ENCODE measurements at regions not wholly inside any gene's neighbourhood (a gene's known extent, or its start where the extent isn't known, plus 50 kb on each side); places are given as distances from the start of the nearest gene placed in this dataset.
"Not testable (repeated sequence)": the region's sequence is repeated elsewhere in the genome, so short reads cannot be mapped to it uniquely, and the experiment has no call there.

DNA sequence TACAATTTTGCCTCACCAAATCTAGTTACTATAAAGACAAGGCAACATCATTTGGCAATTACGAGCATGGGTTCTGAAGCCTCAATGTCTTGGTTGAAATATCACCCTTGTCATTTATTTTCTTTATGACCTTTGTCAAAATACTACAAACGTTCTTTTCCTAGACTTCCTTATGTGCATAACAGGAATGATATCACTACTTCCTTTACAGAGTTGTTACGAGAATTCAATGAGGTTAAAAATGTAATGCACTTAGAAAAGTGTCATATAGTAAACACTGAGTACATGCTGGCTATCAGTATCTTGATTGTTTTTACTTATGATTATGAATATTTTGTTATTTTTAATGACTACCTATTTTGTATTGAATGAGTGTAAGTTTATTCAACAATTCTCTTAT, 640.9 kb upstream of the CCNG1 start:
- DNase-seq (ENCODE audit: low read depth in 3 of 3) = no peak

DNA sequence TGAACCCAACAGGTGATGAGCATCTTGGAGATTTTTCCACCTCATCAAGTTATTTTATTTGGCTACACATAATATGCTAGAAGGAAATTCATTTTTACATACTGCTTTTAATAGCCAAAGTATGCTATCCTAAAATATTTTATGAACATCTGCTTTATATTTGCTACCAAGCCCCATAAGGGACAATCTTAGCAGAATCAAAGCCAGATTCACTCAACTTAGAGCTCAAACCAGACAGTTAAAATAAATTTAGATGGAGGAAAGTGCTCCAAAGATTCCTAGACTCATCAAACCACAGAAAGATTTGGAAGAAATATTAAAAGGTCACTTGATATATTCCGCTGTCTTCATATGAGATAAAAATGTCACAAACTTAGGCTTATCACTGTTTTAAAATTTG, 637.1 kb upstream of the CCNG1 start:
- DNase-seq (ENCODE audit: low read depth in 3 of 3) = no peak

DNA sequence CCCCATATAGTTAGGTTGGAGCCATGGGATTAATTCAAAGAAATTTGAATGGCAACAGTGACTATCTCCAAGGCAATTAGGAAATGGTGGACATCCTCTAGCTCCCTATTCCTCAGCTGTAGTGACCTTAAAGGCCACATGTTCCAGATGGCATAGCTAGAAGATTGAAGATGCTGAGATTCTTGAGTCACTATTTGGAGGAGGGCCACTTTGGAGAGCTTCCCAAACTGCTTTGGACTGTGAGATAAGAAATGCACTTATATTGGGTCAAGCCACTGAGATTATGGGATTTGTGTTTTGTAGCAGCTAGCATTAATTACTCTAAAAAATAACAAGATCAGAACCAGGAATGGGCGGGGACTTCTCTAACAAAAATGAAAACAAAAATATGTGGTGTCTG, 636.2 kb upstream of the CCNG1 start:
- DNase-seq (ENCODE audit: low read depth in 3 of 3) = no peak

DNA sequence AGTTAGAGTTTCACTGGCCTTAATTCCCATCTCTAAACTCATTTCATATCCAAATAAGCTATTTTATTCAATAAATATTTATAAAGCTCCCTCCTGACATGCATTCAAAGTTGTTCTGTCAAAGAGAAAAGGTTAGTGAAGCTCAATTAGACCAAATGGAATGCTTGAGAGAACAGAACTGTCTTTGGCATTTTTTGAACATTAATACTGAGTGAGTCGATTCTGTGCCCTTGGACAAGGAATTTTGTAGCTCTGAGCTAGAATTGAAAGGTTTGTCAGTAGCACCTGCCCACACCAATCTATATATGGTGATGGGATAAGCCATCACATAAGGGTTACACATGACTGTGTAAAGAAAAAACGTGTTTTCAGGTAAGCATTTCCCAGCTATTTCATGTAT, 631.2 kb upstream of the CCNG1 start:
- no peak for DNase-seq (ENCODE audit: low read depth in 3 of 3)

DNA sequence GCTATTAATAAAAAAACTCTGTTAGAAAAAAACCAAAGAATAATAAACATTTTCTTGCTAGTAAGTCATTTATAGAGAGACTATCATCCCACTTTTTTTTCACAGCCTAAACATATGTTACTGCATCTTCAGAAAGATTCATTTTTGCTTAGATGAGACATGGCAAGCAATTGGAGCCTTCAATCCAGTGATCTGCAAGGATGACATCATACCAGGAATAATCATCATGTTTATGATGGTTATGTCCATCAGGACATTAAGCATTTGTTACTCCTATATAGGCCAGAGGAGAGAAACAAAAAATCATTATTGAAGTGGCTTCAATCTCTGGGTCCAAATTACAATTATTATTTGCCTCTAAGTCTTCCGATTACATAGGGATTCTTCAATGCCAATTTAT, 626.3 kb upstream of the CCNG1 start:
- DNase-seq (ENCODE audit: low read depth in 3 of 3) = no peak

DNA sequence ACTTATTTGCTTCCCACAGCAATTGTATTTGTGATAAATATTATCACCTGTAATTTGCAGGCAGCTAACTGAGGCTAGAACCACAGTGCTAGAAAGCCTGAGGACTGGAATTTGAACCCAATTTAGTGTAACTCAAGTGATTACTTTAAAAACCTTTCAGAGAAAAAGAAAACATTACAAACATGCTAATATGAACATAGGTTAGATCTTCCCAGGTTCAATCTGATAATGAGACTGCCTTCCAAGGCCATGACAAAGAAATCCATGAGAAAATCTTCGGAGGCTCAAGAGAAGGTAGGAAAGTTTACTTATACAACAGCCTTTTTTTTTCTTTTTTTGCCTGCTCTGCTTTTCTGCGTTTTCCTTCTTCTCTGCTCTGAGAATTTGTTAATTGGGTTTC, 620.6 kb upstream of the CCNG1 start:
- DNase-seq (ENCODE audit: low read depth in 3 of 3) = no peak

DNA sequence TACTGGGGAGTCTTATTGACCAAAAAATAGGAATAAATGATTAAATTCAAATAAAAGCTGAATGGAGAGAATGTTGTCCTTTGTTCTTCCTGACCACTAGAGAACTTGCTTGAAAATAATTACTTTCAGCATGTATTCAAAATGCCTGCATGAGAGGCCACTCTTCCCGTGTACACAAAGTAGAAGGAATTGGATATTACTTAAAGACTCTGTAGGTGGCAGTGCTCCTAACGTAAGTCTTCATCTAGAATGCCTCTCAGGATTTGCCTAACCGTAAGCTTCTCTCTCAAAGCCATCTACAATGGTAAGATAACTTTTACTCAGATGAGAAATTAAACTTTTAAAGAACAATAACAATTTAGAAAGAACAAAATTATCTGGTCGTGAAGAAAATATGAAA, 620.0 kb upstream of the CCNG1 start:
- no peak for DNase-seq (ENCODE audit: low read depth in 3 of 3)

DNA sequence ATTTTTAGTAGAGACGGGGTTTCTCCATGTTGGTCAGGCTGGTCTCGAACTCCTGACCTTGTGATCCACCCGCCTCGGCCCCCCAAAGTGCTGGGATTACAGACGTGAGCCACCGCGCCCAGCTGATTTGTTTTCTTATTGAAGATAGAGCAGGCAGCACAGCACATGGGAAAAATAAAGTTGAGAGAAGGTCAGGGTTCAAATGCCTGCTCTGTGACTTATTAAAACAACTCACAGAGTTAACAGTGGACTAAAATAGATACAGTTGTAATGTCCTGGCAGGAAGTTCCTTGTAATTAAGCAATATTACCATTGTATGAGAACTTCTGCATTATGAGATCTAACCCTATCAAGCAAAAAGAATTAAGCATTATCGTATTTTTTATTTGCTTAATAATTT, 615.7 kb upstream of the CCNG1 start:
- not testable (repeated sequence) for DNase-seq (ENCODE audit: low read depth in 3 of 3)

DNA sequence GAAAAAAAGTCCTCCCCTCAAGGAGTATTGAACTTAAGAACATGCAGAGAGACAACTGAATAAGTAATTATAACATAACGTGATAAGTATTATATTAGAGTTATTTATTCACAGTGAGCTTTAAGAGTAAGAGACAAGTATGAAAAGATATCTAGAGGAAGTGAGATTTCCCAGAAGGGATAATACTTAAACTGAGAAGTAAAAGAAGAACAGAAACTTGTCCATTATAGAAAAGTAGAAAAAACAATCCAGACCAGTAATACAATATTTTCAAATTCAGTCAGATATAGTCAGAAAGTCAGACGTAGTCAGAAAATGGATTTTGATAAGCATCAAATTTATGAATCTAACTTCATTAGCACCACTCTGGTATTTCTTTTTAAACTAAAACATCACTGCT, 613.0 kb upstream of the CCNG1 start:
- no peak for DNase-seq (ENCODE audit: low read depth in 3 of 3)

DNA sequence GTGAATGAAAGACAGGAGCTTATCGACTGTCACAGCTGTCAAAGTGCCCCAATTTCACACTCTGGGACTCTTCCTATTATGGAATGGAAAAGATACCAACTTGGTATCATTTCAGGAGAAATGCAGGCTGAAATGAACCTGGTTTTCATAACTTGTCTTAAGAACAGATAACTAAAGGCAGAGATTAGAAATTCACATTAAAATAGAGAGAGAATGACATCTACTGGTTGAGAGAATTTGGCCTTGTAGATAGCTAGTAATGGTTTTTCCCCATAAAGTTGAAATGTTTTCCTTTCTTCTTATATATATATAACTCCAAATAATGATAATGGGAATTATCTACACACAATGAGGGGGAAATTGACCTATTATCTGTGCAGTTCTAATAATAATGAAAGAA, 600.2 kb upstream of the CCNG1 start:
- DNase-seq (ENCODE audit: low read depth in 3 of 3) = no peak

DNA sequence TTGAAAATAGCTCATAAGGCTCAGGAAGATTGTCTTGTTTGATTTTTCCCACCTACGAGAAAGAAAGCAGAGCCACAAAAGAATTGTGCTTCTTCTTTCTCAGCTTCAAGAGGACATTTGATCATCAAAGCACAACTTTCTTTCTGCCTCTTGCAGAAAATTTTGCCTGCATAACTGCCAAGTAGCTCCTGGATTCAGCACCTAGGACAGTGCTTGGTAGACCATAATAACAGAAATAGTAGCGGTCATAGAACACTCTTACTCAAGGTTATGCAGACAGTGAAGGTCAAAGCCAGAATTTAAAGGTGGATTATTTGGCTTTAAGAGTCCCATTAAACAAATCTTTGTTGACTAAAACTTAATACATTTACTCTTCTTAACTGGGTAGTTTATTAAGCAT, 594.7 kb upstream of the CCNG1 start:
- no peak for DNase-seq (ENCODE audit: low read depth in 3 of 3)

DNA sequence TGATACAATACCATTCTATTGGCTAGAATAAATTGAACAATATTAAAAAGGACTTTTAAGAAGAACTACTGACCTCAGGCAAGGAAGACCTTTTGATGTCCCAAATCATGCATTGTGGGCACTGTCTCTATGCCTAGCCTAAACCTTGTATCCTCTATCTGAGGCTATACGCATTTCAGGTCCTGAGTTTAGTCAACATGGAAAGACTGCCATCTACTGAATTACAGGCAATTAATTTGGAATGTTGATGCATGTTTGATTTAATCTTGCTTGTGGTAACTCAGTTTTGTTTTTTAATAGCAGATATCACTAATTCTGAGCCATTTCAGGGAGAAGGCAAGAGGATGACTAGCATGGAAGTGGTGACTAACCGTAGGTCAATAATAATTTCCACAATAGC, 585.3 kb upstream of the CCNG1 start:
- DNase-seq (ENCODE audit: low read depth in 3 of 3) = no peak

DNA sequence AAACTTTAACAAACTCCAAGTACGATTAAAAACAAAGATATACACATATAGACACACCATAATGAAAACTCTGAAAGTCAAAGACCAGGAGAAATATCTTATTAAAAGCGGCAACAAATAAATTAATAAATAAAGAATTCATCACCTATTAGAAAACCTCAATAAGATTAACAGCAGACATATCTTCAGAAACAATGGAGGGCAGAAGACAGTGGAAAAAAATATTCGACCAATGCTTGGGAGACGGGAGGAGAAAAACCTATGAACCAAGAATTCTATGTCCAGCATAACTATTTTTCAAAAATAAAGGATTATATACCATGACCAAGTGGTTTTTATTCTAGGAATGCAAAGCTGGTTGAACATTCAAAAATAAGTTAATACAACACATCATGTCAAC, 578.6 kb upstream of the CCNG1 start:
- no peak for DNase-seq (ENCODE audit: low read depth in 3 of 3)

DNA sequence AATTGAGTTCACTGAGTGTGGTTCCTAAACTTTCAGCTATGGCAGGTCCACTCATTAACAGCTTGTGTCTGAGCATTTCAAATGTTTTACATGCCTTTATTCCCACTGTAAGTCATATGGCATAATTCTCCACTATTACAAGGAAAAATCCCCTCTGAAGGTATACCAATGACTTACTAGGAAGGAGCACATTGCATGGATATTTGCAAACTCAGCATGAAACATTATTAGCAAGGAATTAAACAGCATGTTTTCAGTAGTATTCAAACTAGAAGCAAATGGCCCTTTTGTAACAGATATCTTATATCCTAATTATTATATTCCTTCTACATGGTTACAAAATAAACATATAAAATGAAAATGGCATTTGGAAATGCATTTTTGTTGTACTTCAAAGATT, 566.4 kb upstream of the CCNG1 start:
- no peak for DNase-seq (ENCODE audit: low read depth in 3 of 3)

DNA sequence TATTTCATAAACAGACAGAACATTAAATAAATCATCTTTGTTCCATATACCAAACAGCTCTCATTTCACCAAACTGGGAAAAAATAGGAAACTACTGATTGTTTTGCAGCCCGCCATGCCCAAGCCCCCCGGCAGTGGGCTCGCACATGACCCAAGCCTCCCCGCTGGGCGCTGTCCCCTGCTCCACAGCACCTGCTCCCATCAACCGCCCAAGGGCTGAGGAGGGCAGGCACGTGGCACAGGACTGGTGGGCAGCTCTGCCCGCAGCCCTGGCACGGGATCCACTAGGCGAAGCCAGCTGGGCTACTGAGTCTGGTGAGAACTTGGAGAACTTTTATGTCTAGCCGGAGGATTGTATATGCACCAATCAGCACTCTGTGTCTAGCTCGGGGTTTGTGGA, 554.8 kb upstream of the CCNG1 start:
- DNase-seq (ENCODE audit: low read depth in 3 of 3) = no peak

DNA sequence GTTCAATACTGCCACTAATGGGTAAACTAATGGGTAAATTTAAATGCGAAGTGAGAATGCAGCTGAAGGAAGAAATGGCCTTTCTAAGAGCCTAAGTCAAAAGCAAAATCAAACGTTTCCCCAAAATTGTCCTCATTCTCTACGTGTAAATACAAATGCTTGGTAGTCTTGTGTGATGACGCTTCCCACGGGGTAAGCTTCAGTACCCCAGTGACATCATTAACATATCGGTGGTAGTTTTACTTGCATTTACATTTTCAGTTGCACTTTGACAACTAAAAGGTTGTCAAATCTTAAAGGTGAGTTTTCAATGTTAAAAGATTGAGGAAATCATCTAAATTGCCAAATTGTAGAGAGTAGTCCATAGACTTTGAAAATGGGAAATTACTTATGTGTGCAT, 550.7 kb upstream of the CCNG1 start:
- DNase-seq (ENCODE audit: low read depth in 3 of 3) = no peak

DNA sequence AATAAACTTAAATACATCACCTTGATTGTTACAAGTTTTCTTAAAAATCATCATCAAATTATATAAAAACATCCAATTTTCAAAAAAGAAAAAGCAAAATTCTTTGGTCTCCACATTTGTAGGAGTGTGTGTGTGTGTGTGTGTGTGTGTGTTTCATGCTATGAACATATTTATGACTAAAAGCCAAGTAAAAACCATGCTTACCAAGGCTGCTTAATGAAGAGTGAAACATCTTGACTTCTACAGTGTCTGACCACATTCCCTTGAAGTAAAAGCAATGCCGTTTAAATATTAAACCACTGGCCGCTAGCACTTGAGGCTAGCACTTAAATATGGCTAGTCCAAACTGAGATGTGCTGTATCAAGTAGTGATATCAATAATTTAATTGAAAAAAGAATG, 549.1 kb upstream of the CCNG1 start:
- no peak for DNase-seq (ENCODE audit: low read depth in 3 of 3)

DNA sequence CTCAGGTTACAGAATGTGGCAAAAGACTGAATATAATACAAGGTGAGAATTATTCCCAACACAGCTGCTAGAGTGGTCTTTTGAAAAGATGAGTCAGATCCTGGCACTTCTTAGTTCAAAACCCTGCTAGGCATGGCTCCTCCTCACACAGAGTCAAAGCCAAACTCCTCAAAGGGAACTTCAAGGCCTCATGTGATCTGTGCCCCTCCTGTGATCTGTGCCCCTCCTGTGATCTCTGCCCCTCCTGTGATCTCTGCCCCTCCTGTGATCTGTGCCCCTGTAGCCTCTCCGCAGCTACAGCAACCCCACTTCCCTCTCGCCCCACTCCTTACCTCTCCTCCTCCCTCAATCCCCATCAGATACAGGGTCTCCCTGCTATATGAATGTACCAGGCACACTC, 525.5 kb upstream of the CCNG1 start:
- DNase-seq (ENCODE audit: low read depth in 3 of 3) = no peak

DNA sequence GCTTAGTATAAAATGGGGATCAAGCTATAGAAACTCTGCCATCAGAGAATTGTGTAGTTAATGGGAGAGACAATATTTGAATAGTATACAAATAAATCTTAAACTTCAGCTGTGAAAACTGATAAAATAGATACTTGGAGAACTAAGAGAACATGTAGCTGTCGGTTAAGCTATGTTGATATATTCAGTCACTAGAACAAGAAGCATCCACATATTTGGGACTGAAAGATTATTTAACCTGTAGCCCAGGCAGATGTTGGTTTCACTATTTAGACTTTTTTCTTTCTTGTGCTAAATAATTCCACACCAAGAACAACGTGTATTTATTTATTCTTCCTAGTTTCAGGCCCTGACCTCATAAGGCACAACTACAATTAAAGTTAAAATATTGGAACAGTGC, 521.0 kb upstream of the CCNG1 start:
- no peak for DNase-seq (ENCODE audit: low read depth in 3 of 3)

DNA sequence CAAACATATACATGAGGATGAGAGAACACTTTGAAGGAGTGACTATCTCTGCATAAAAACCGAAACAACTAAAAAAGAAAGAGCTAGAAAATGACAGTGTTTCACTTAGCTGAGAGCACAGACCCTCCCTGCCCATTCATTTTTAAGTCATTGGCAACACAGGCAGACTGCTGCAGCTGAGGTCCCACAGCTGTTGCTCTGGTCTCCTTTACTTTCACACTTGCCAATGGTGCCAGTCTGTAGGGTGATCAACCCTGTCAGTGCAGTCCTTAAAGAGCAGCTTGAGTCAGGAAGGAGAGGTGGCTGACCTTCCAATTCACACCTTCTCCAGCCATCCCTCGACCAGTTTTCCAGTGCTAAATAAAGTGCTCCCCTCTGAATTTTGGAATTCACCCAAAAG, 508.3 kb upstream of the CCNG1 start:
- DNase-seq (ENCODE audit: low read depth in 3 of 3) = no peak

DNA sequence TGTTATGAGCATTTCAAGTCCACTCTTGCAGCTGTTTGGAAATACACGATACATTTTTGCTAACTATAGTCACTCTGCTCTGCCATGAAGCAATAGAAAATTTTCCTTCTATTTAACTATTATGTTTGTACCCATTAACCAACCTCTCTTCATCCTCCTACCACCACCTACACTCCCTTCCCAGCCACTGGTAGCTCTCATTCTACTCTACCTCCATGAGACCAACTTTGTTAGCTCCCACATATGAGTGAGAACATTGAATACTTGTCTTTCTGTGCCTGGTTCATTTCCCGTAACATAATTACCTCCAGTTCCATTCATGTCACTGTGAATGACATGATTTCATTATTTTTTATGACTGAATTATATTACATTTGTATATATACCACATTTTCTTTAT, 505.9 kb upstream of the CCNG1 start:
- no peak for DNase-seq (ENCODE audit: low read depth in 3 of 3)

DNA sequence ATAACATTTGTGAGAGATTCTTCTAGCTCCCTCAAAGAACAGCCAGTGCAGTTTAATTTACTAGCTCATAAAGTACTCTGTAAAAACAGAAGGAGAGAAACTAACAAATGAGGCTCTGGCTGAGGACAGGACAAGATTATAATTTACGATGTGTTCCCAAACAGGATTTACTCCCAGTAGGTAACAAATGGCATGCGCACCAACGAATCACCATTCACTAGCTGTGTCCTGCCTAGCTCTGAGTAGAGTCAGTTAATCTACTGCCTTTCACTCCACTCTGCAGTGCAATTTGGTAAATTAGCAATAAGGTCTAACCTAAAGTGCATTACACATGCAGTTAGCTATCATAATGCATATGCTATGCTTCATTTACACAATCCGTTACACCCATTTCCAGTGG, 497.4 kb upstream of the CCNG1 start:
- no peak for DNase-seq (ENCODE audit: low read depth in 3 of 3)

DNA sequence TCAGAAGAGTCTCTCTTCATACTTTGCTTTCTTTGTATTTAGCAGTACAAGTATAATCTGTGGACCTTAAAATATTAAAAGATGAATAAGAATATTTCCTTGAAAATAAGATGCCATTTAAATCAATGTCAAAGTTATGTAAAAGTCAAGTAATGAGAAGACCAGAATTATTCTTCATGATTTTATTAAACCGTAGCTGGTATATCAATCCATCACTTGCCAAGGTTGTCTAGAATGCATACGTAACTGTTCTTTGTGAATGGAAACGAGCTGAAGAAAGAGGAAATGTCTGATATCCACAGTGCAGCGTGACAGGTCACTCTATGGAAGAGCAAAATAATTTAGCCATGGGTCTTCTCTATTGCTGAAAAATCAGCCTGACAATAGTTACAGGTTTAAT, 488.7 kb upstream of the CCNG1 start:
- no peak for DNase-seq (ENCODE audit: low read depth in 3 of 3)

DNA sequence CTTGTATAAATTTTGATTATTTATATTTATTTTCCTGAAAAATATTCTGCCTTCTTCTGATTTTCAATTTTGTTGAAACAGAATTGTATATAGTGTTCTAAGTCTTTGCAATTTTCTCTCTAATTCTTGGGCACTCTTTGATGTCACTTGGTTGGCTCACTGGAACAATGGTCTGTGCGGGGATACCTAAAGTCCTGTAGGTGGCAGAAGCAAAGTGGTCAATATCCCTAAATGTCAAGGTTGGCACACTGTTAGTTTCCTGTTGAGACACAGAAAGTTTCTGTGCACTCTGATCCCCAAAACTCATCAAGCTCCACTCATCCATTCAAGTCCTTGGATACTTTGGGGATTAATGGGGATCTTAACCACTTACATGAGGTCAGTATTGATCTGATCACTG, 480.8 kb upstream of the CCNG1 start:
- DNase-seq (ENCODE audit: low read depth in 3 of 3) = no peak

DNA sequence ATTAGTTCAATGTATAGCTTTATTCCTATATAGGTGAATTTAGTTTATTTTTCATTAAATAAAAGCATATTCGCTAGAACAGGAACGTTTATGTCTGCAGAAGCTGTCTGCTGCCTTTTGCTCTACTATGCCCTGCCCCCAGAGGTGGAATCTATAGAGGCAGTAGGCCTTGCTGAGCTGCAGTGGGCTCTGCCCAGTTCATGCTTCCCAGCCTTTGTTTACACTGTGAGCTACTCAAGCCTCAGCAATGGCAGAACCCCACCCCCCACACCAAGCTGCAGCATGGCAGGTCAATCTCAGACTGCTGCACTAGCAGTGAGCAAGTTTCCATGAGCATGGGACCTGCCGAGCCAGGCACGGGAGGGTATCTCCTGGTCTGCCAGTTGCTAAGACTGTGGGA, 473.3 kb upstream of the CCNG1 start:
- DNase-seq (ENCODE audit: low read depth in 3 of 3) = not testable (repeated sequence)
